H1 (cell line): ENCODE measurements at regions not wholly inside any gene's neighbourhood (a gene's known extent, or its start where the extent isn't known, plus 50 kb on each side); places are given as distances from the start of the nearest gene placed in this dataset.

Source experiments
- CHD2 ChIP-seq: IDR thresholded peaks from 2 replicates; pipeline ENCODE4 v1.6.1; 2012; ENCODE audit warnings: low read length, improper control_type of control experiment
- EP300 ChIP-seq, 2 experiments: IDR thresholded peaks; 1 replicate in 1 of 2; 2 replicates in 1 of 2; pipeline ENCODE4 v1.6.1; 2011 to 2012; ENCODE audit warnings: low read depth in 2 of 2, low read length in 2 of 2, mild to moderate bottlenecking in 2 of 2, borderline replicate concordance in 1 of 2, inconsistent platforms in 1 of 2, moderate library complexity in 1 of 2
- YY1 ChIP-seq: IDR thresholded peaks from 2 replicates; pipeline ENCODE4 v1.6.1; 2011; ENCODE audit warnings: low read depth, mild to moderate bottlenecking, low read length

- TF ChIP-seq CHD2 (no peak), EP300 (IDR thresholded peaks at IDR 0.05; ENCODE audit: borderline replicate concordance in 1 of 2, low read depth in 2 of 2, low read length in 2 of 2) (no peak), YY1 (no peak)
These were observed 417.9 kb downstream of the NR2F1-AS1 start for GRCh38 chr5:93163010-93163663.
